ENCODE measurements at regions not wholly inside any gene's neighbourhood (a gene's known extent, or its start where the extent isn't known, plus 50 kb on each side); places are given as distances from the start of the nearest gene placed in this dataset.

DNA sequence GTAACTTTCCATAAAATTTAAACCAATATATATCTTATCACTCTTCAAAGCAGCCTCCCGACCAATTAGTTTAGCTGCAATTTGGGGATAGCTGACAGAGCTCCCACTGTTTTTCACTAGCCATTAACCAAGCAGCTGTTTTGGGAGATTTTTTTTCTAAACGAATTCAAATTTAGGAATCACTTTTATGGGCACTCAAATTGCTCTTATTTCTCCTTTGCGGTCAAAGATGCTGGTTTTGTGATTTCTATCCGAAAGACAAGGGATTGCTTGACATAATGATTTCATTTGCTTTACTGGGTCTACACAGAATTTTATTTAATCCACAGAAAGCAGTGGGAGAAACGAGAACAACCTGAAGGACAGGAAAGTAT, 505.7 kb upstream of the IL12A start:
- TF ChIP-seq, protein P1, sequence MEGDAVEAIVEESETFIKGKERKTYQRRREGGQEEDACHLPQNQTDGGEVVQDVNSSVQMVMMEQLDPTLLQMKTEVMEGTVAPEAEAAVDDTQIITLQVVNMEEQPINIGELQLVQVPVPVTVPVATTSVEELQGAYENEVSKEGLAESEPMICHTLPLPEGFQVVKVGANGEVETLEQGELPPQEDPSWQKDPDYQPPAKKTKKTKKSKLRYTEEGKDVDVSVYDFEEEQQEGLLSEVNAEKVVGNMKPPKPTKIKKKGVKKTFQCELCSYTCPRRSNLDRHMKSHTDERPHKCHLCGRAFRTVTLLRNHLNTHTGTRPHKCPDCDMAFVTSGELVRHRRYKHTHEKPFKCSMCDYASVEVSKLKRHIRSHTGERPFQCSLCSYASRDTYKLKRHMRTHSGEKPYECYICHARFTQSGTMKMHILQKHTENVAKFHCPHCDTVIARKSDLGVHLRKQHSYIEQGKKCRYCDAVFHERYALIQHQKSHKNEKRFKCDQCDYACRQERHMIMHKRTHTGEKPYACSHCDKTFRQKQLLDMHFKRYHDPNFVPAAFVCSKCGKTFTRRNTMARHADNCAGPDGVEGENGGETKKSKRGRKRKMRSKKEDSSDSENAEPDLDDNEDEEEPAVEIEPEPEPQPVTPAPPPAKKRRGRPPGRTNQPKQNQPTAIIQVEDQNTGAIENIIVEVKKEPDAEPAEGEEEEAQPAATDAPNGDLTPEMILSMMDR (conservative IDR thresholded peaks at IDR 0.05 in 1 of 2, IDR thresholded peaks at IDR 0.05 in 1 of 2; ENCODE audit: low read depth in 1 of 2, low read length in 2 of 2): no peak
- TF ChIP-seq EZH2 (IDR thresholded peaks at IDR 0.05; ENCODE audit: low read length, missing control alignments): no peak
